Fibroblast of lung (primary cell): ENCODE measurements at regions not wholly inside any gene's neighbourhood (a gene's known extent, or its start where the extent isn't known, plus 50 kb on each side); places are given as distances from the start of the nearest gene placed in this dataset.
"Not testable (repeated sequence)": the region's sequence is repeated elsewhere in the genome, so short reads cannot be mapped to it uniquely, and the experiment has no call there.

ENCODE experiments used
- DNase-seq, 2 donors: peaks; one replicate each; pipeline versions ENCODE4 v3.0.0 to v3.0.0-alpha.2; 2010; ENCODE audit warnings: low read depth in 2 of 2
- H2AFZ ChIP-seq: 2 replicates; pipeline ENCODE4 v1.5.1; 2012; ENCODE audit warnings: low read length, control low read depth, inconsistent platforms
- H3K27ac ChIP-seq: 2 replicates; pipeline ENCODE4 v1.5.1; 2011; ENCODE audit warnings: low read length, control low read depth; ENCODE audit not compliant: insufficient read depth
- H3K27me3 ChIP-seq: 2 replicates; pipeline ENCODE4 v1.5.1; 2011; ENCODE audit warnings: mild to moderate bottlenecking, low read length; ENCODE audit not compliant: control insufficient read depth, insufficient read depth
- H3K36me3 ChIP-seq: 2 replicates; pipeline ENCODE4 v1.5.1; 2011; ENCODE audit warnings: low read length; ENCODE audit not compliant: control insufficient read depth, insufficient read depth
- H3K4me1 ChIP-seq: 2 replicates; pipeline ENCODE4 v1.5.1; 2011; ENCODE audit warnings: low read length; ENCODE audit not compliant: control insufficient read depth, insufficient read depth; ENCODE audit errors: extremely low read depth
- H3K4me2 ChIP-seq: 2 replicates; pipeline ENCODE4 v1.5.1; 2011; ENCODE audit warnings: low read length, control low read depth; ENCODE audit not compliant: insufficient read depth; ENCODE audit errors: extremely low read depth
- H3K4me3 ChIP-seq, 4 experiments: fragments of 200-600 bp in 1 of 4; sonication (generic) in 1 of 4; replicated peaks in 1 of 4; 2 replicates each; pipeline ENCODE4 v1.5.1; 2011 to 2016; ENCODE audit warnings: low read length in 4 of 4, low read depth in 3 of 4, mild to moderate bottlenecking in 3 of 4, control low read depth in 2 of 4, inconsistent platforms in 1 of 4, mixed read lengths in 1 of 4; ENCODE audit not compliant: insufficient read depth in 1 of 4; ENCODE audit errors: control extremely low read depth in 1 of 4
- H3K79me2 ChIP-seq: 2 replicates; pipeline ENCODE4 v1.5.1; 2012; ENCODE audit warnings: mild to moderate bottlenecking, low read length, inconsistent platforms; ENCODE audit not compliant: control insufficient read depth, insufficient read depth
- H3K9ac ChIP-seq: 2 replicates; pipeline ENCODE4 v1.5.1; 2011; ENCODE audit warnings: mild to moderate bottlenecking, low read length, control low read depth; ENCODE audit not compliant: insufficient read depth
- H3K9me3 ChIP-seq: 2 replicates; pipeline ENCODE4 v1.5.1; 2012; ENCODE audit warnings: low read depth, low read length; ENCODE audit not compliant: control insufficient read depth, insufficient read depth
- H4K20me1 ChIP-seq: 2 replicates; pipeline ENCODE4 v1.5.1; 2011; ENCODE audit warnings: low read length; ENCODE audit not compliant: control insufficient read depth, insufficient read depth; ENCODE audit errors: extremely low read depth
- EZH2 ChIP-seq: IDR thresholded peaks from 2 replicates; pipeline ENCODE4 v1.5.1; 2012; ENCODE audit warnings: low read length, control low read depth, mild to moderate bottlenecking; ENCODE audit errors: missing control alignments
- TF ChIP-seq, protein P1 (sequence below), 2 donors: IDR thresholded peaks in 1 of 2; conservative IDR thresholded peaks in 1 of 2; 1 replicate in 1 of 2; 2 replicates in 1 of 2; pipeline ENCODE4 v1.5.1; 2011 to 2012; ENCODE audit warnings: low read length in 2 of 2, control low read depth in 1 of 2, inconsistent platforms in 1 of 2, low read depth in 1 of 2, mild to moderate bottlenecking in 1 of 2

DNA sequence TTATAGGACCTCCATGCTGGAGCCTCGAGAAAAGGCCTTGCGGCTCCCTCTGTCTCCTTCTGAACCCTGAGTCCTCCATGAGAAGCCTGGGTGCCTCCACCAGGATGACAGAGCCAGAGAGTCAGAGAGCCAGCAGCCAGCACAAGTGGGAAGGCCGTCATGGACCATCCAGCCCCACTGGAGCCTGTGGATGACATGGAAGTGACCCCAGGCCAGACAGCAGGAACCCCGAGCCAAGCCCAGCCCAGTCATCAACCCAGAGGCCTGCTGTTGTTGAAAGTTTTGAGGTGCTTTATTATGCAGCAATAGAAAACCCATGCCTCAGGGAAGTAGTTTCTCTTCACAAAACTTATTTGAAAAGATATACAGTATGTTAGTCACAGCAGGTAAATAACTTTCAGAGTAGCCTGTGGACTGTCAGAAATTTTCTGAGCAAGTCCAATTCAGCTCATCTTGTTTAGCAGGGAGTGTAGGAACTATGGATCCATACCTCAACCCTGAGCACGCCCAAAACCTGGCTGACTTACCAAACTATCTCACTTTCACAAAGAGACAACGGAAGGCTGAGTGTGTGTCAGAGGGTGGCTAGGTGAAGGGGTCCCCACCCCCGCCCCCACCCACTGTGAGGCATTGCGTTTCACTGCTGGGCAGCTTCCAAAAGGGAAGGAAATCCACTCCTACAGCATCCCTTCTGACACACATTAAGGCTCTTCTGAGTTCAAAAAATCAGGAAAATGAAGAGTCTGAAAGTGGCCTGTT, 79.9 kb upstream of the NDUFV2 start:
- no peaks in the 10 kb centered on the region for H4K20me1 ChIP-seq
- no peak overlapping the region for H3K4me2 ChIP-seq
- H3K4me1 ChIP-seq: peaks cover 5% of the 10 kb centered on the region
- H3K9me3 ChIP-seq: no peaks in the 10 kb centered on the region
- no peak for DNase-seq
- peak overlapping the region; percentile 26 for H2AFZ ChIP-seq
- no peak overlapping the region for H3K27ac ChIP-seq
- H3K79me2 ChIP-seq: no peaks in the 10 kb centered on the region
- no peaks in the 10 kb centered on the region for H3K36me3 ChIP-seq
- no peak overlapping the region for H3K4me3 ChIP-seq
- no peak overlapping the region for H3K9ac ChIP-seq
- no peaks in the 10 kb centered on the region for H3K27me3 ChIP-seq
- TF ChIP-seq, protein P1, sequence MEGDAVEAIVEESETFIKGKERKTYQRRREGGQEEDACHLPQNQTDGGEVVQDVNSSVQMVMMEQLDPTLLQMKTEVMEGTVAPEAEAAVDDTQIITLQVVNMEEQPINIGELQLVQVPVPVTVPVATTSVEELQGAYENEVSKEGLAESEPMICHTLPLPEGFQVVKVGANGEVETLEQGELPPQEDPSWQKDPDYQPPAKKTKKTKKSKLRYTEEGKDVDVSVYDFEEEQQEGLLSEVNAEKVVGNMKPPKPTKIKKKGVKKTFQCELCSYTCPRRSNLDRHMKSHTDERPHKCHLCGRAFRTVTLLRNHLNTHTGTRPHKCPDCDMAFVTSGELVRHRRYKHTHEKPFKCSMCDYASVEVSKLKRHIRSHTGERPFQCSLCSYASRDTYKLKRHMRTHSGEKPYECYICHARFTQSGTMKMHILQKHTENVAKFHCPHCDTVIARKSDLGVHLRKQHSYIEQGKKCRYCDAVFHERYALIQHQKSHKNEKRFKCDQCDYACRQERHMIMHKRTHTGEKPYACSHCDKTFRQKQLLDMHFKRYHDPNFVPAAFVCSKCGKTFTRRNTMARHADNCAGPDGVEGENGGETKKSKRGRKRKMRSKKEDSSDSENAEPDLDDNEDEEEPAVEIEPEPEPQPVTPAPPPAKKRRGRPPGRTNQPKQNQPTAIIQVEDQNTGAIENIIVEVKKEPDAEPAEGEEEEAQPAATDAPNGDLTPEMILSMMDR (conservative IDR thresholded peaks at IDR 0.05 in 1 of 2, IDR thresholded peaks at IDR 0.05 in 1 of 2; ENCODE audit: low read depth in 1 of 2, low read length in 2 of 2): no peak
- no peak for TF ChIP-seq EZH2

DNA sequence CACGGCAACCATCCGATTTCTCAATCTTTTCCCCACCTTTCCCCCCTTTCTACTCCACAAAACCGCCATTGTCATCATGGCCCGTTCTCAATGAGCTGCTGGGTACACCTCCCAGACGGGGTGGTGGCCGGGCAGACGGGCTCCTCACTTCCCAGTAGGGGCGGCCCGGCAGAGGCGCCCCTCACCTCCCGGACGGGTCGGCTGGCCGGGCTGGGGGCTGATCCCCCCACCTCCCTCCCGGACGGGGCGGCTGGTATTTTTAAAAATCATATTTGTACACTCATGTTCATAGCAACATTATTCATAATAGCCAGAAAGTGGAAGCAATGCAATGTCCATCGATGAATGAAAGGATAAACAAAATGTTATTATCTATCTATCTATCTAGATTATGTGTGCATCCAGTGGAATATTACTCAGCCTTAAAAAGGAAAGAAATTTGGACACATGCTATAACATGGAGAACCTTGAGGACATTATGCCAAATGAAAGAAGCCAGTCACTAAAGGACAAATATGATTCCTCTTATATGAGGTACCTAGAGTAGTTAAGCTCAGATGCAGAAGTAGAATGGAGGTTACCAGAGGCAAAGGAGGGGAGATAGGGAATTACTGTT, 78.4 kb upstream of the NDUFV2 start:
- H3K4me1 ChIP-seq, H4K20me1 ChIP-seq, H3K27me3 ChIP-seq, H2AFZ ChIP-seq, H3K9me3 ChIP-seq, H3K27ac ChIP-seq, H3K4me2 ChIP-seq, H3K36me3 ChIP-seq, H3K4me3 ChIP-seq, H3K79me2 ChIP-seq, H3K9ac ChIP-seq, DNase-seq: not testable (repeated sequence)

DNA sequence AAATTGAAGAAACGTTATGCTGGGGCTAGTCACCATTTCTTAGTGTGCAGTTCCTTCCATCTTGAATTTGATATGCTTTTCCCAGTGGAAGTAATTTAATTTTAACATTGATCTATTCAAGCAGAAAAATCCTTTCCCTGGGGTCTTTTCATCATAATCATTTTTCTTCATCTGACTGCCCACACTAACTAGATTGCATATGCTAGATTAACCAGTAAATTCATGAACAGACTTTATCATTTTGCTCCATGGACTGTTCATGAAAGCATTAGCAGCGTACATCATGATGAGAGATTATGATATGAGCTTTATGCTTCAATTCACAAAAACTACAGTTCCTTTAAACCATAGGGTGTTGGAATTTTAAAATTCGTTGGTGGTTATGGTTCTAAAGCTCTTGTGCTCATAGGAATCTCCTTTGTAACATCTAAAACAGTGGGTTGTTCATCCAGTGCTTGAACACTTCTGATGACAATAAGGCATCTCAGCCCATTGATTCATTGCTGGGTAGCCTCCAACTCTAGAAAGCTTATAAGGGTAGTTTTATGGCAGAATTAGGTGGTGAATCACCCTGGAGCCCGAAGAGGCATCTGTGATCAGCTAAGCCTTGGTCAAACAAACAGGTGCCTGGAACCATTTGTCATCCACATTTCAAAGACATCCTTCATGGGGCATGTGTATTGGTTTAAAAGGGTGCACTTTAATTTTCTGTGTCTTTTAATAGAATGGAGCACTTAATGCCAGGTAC, 77.2 kb upstream of the NDUFV2 start:
- Histone ChIP-seq H3K79me2 (no peaks in the 10 kb centered on the region), H3K27ac (no peak overlapping the region), H3K36me3 (no peaks in the 10 kb centered on the region), H3K9ac (no peak overlapping the region), H3K9me3 (no peaks in the 10 kb centered on the region), H3K4me1 (no peaks in the 10 kb centered on the region), H3K4me3 (no peak overlapping the region), H4K20me1 (no peaks in the 10 kb centered on the region), H3K27me3 (no peaks in the 10 kb centered on the region), H3K4me2 (no peak overlapping the region), H2AFZ (no peak overlapping the region)
- peak; percentile 16 to 78 for DNase-seq
- no peak for TF ChIP-seq EZH2
- TF ChIP-seq, protein P1 (conservative IDR thresholded peaks at IDR 0.05 in 1 of 2, IDR thresholded peaks at IDR 0.05 in 1 of 2; ENCODE audit: low read depth in 1 of 2, low read length in 2 of 2): no peak
